ENCODE measurements at regions not wholly inside any gene's neighbourhood (a gene's known extent, or its start where the extent isn't known, plus 50 kb on each side); places are given as distances from the start of the nearest gene placed in this dataset.
"Not testable (repeated sequence)": the region's sequence is repeated elsewhere in the genome, so short reads cannot be mapped to it uniquely, and the experiment has no call there.

- H2AFZ ChIP-seq (ENCODE audit: low read length), result no peak overlapping the region
- H3K9ac ChIP-seq (ENCODE audit: low read length), result no peak overlapping the region
- H4K20me1 ChIP-seq (ENCODE audit: insufficient read depth, low read length), result no peaks in the 10 kb centered on the region
- no peaks in the 10 kb centered on the region for H3K9me3 ChIP-seq (replicated peaks; ENCODE audit: insufficient read depth, low read length)
- no peaks in the 10 kb centered on the region for H3K36me3 ChIP-seq (replicated peaks; ENCODE audit: insufficient read depth, low read length)
- no peaks in the 10 kb centered on the region for H3K79me2 ChIP-seq (ENCODE audit: low read length)
- no peak for DNase-seq
- H3K4me2 ChIP-seq (ENCODE audit: low read depth, low read length), result no peak overlapping the region
- no peaks in the 10 kb centered on the region for H3K9me2 ChIP-seq (replicated peaks; ENCODE audit: insufficient read depth, low read length)
- H3K27ac ChIP-seq (ENCODE audit: low read length), result no peak overlapping the region
- TF ChIP-seq CTCF (IDR thresholded peaks at IDR 0.05; ENCODE audit: low read length) (no peak), EZH2 (optimal IDR thresholded peaks at IDR 0.05; ENCODE audit: low read depth, low read length) (no peak), EZH2phosphoT487 (IDR thresholded peaks at IDR 0.05; ENCODE audit: low read length) (no peak)
- no peaks in the 10 kb centered on the region for H3F3A ChIP-seq (ENCODE audit: insufficient read depth, low read length)
- H3K4me1 ChIP-seq (ENCODE audit: low read length), result no peaks in the 10 kb centered on the region
- H3K27me3 ChIP-seq (replicated peaks; ENCODE audit: insufficient read depth, low read length), result no peaks in the 10 kb centered on the region
- no peak overlapping the region for H3K4me3 ChIP-seq (ENCODE audit: low read length)
These were observed 465.0 kb downstream of the SUCLG1 start for GRCh38 chr2:83993873-83994632.

GRCh38 chr2:83991992-83992391 is 467.1 kb downstream of the SUCLG1 start:
- Histone ChIP-seq H3K4me1 (ENCODE audit: low read length) (no peaks in the 10 kb centered on the region), H3K4me3 (ENCODE audit: low read length) (no peak overlapping the region), H3K27ac (ENCODE audit: low read length) (no peak overlapping the region), H3K4me2 (ENCODE audit: low read depth, low read length) (no peak overlapping the region), H3K9me3 (replicated peaks; ENCODE audit: insufficient read depth, low read length) (no peaks in the 10 kb centered on the region), H3F3A (ENCODE audit: insufficient read depth, low read length) (no peaks in the 10 kb centered on the region), H3K9ac (ENCODE audit: low read length) (no peak overlapping the region), H3K9me2 (replicated peaks; ENCODE audit: insufficient read depth, low read length) (no peaks in the 10 kb centered on the region), H2AFZ (ENCODE audit: low read length) (no peak overlapping the region), H3K27me3 (replicated peaks; ENCODE audit: insufficient read depth, low read length) (no peaks in the 10 kb centered on the region), H4K20me1 (ENCODE audit: insufficient read depth, low read length) (no peaks in the 10 kb centered on the region), H3K36me3 (replicated peaks; ENCODE audit: insufficient read depth, low read length) (no peaks in the 10 kb centered on the region), H3K79me2 (ENCODE audit: low read length) (no peaks in the 10 kb centered on the region)
- TF ChIP-seq EZH2 (optimal IDR thresholded peaks at IDR 0.05; ENCODE audit: low read depth, low read length) (no peak), EZH2phosphoT487 (IDR thresholded peaks at IDR 0.05; ENCODE audit: low read length) (no peak), CTCF (IDR thresholded peaks at IDR 0.05; ENCODE audit: low read length) (no peak)
- DNase-seq, result no peak

- no peak overlapping the region for H2AFZ ChIP-seq (ENCODE audit: low read length)
- no peak overlapping the region for H3K27ac ChIP-seq (ENCODE audit: low read length)
- H3F3A ChIP-seq (ENCODE audit: insufficient read depth, low read length), result no peaks in the 10 kb centered on the region
- H3K79me2 ChIP-seq (ENCODE audit: low read length), result no peaks in the 10 kb centered on the region
- no peaks in the 10 kb centered on the region for H4K20me1 ChIP-seq (ENCODE audit: insufficient read depth, low read length)
- no peaks in the 10 kb centered on the region for H3K9me2 ChIP-seq (replicated peaks; ENCODE audit: insufficient read depth, low read length)
- H3K4me3 ChIP-seq (ENCODE audit: low read length), result no peak overlapping the region
- H3K4me1 ChIP-seq (ENCODE audit: low read length), result no peaks in the 10 kb centered on the region
- H3K9ac ChIP-seq (ENCODE audit: low read length), result no peak overlapping the region
- DNase-seq, result no peak
- TF ChIP-seq EZH2 (optimal IDR thresholded peaks at IDR 0.05; ENCODE audit: low read depth, low read length) (no peak), EZH2phosphoT487 (IDR thresholded peaks at IDR 0.05; ENCODE audit: low read length) (no peak), CTCF (IDR thresholded peaks at IDR 0.05; ENCODE audit: low read length) (no peak)
- H3K4me2 ChIP-seq (ENCODE audit: low read depth, low read length), result no peak overlapping the region
- no peaks in the 10 kb centered on the region for H3K9me3 ChIP-seq (replicated peaks; ENCODE audit: insufficient read depth, low read length)
- no peaks in the 10 kb centered on the region for H3K36me3 ChIP-seq (replicated peaks; ENCODE audit: insufficient read depth, low read length)
- H3K27me3 ChIP-seq (replicated peaks; ENCODE audit: insufficient read depth, low read length), result no peaks in the 10 kb centered on the region
These were observed 468.4 kb downstream of the SUCLG1 start for GRCh38 chr2:83990636-83991035.

- H4K20me1 ChIP-seq (ENCODE audit: insufficient read depth, low read length); H3K9me2 ChIP-seq (replicated peaks; ENCODE audit: insufficient read depth, low read length); H3K36me3 ChIP-seq (replicated peaks; ENCODE audit: insufficient read depth, low read length); H3K9me3 ChIP-seq (replicated peaks; ENCODE audit: insufficient read depth, low read length); H3K4me1 ChIP-seq (ENCODE audit: low read length); H3K79me2 ChIP-seq (ENCODE audit: low read length); H3K9ac ChIP-seq (ENCODE audit: low read length); DNase-seq; H3K27me3 ChIP-seq (replicated peaks; ENCODE audit: insufficient read depth, low read length); H3K4me2 ChIP-seq (ENCODE audit: low read depth, low read length); H3F3A ChIP-seq (ENCODE audit: insufficient read depth, low read length); H3K27ac ChIP-seq (ENCODE audit: low read length); H3K4me3 ChIP-seq (ENCODE audit: low read length); H2AFZ ChIP-seq (ENCODE audit: low read length): not testable (repeated sequence)
These were observed 482.5 kb downstream of the SUCLG1 start for GRCh38 chr2:83976628-83977027.
